Keratinocyte (primary cell): ENCODE measurements at regions not wholly inside any gene's neighbourhood (a gene's known extent, or its start where the extent isn't known, plus 50 kb on each side); places are given as distances from the start of the nearest gene placed in this dataset.

Experiments
- DNase-seq: peaks from one replicate; pipeline ENCODE4 v3.0.0-alpha.2; 2011; ENCODE audit warnings: low read depth, missing footprints, low spot score
- FAIRE-seq: peaks from 2 replicates; lab custom pipeline; 2011; peaks lifted over from hg19 to GRCh38; lab: Jason Lieb, UNC
- H2AFZ ChIP-seq: 2 replicates; pipeline ENCODE4 v1.6.0; 2012; ENCODE audit warnings: low read length, control low read depth, inconsistent platforms; ENCODE audit not compliant: control insufficient read depth
- H3K27ac ChIP-seq: 2 replicates; pipeline ENCODE4 v1.5.1; 2011; ENCODE audit warnings: low read length; ENCODE audit not compliant: control insufficient read depth, insufficient read depth
- H3K27me3 ChIP-seq: 3 replicates; pipeline ENCODE4 v1.6.0; 2011; ENCODE audit warnings: low read length; ENCODE audit not compliant: control insufficient read depth, insufficient read depth; ENCODE audit errors: extremely low read depth
- H3K36me3 ChIP-seq, 2 experiments: 2 replicates in 1 of 2; 3 replicates in 1 of 2; pipeline ENCODE4 v1.5.1; 2011; ENCODE audit warnings: low read length in 2 of 2, mild to moderate bottlenecking in 1 of 2; ENCODE audit not compliant: control insufficient read depth in 2 of 2, insufficient read depth in 2 of 2; ENCODE audit errors: extremely low read depth in 1 of 2
- H3K4me1 ChIP-seq: 3 replicates; pipeline ENCODE4 v1.5.1; 2011; ENCODE audit warnings: low read length; ENCODE audit not compliant: control insufficient read depth, insufficient read depth; ENCODE audit errors: extremely low read depth
- H3K4me2 ChIP-seq: 3 replicates; pipeline ENCODE4 v1.6.0; 2011; ENCODE audit warnings: low read depth, low read length; ENCODE audit not compliant: control insufficient read depth, insufficient read depth; ENCODE audit errors: extremely low read depth
- H3K4me3 ChIP-seq, 3 experiments: fragments of 200-600 bp in 1 of 3; sonication (generic) in 1 of 3; 2 replicates in 2 of 3; 3 replicates in 1 of 3; pipeline ENCODE4 v1.5.1; 2011 to 2016; ENCODE audit warnings: low read length in 3 of 3, mild to moderate bottlenecking in 3 of 3, control low read depth in 2 of 3, inconsistent platforms in 1 of 3, low read depth in 1 of 3, mixed read lengths in 1 of 3, mixed run types in 1 of 3, moderate library complexity in 1 of 3; ENCODE audit not compliant: control insufficient read depth in 2 of 3, insufficient read depth in 2 of 3; ENCODE audit errors: extremely low read depth in 1 of 3
- H3K79me2 ChIP-seq: 2 replicates; pipeline ENCODE4 v1.6.0; 2012; ENCODE audit warnings: low read length; ENCODE audit not compliant: control insufficient read depth, insufficient read depth
- H3K9ac ChIP-seq: 3 replicates; pipeline ENCODE4 v1.6.0; 2011; ENCODE audit warnings: low read length; ENCODE audit not compliant: control insufficient read depth, insufficient read depth; ENCODE audit errors: extremely low read depth
- H3K9me1 ChIP-seq: 3 replicates; pipeline ENCODE4 v1.6.0; 2011; ENCODE audit warnings: low read length; ENCODE audit not compliant: control insufficient read depth, insufficient read depth; ENCODE audit errors: extremely low read depth
- H3K9me3 ChIP-seq: 2 replicates; pipeline ENCODE4 v1.5.1; 2012; ENCODE audit warnings: low read depth, low read length; ENCODE audit not compliant: control insufficient read depth
- H4K20me1 ChIP-seq: 3 replicates; pipeline ENCODE4 v1.6.0; 2011; ENCODE audit warnings: low read length; ENCODE audit not compliant: control insufficient read depth, insufficient read depth; ENCODE audit errors: extremely low read depth
- EZH2 ChIP-seq: IDR thresholded peaks from one replicate; pipeline ENCODE4 v1.6.1; 2012; ENCODE audit warnings: inconsistent platforms, mild to moderate bottlenecking, low read length, moderate library complexity
- dilution Hi-C: fragments of 300-500 bp; cut with MboI; formaldehyde crosslinking; loops from one replicate; pipeline ENCODE4 v1.7.0; 2020; ENCODE audit warnings: low sequenced_read_pairs; ENCODE audit not compliant: extremely low pct_ligation_motif_present
- TF ChIP-seq, protein P1 (sequence below), 3 experiments: IDR thresholded peaks in 1 of 3; conservative IDR thresholded peaks in 1 of 3; optimal IDR thresholded peaks in 1 of 3; 2 replicates in 2 of 3; 3 replicates in 1 of 3; pipeline versions ENCODE3 to v1.5.1; 2011; ENCODE audit warnings: low read length in 3 of 3, mild to moderate bottlenecking in 3 of 3, moderate library complexity in 2 of 3, control low read depth in 1 of 3, inconsistent platforms in 1 of 3; ENCODE audit not compliant: insufficient read depth in 2 of 3; ENCODE audit errors: extremely low read depth in 1 of 3

DNA sequence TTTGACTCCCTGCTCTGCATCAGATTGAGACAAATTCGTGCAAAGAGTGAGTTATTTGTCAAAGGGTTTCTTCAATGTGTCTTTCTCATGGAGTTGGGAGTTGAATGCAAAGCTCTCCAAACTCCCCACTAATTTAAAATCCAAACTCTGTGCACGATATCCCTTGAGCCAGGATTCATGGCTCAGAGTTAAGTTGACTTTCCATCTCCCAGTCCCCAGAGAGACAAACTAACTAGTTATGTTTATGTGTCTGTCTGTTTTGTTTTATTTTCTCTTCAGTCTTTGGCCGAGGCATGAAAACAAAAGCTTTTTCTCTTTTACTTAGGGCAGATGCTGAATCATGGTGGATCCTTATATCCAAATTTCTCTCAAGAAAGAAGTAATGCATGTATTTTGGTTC, 570.0 kb upstream of the CDH5 start:
- Histone ChIP-seq H4K20me1 (no peaks in the 10 kb centered on the region), H3K27me3 (no peaks in the 10 kb centered on the region), H3K4me1 (no peaks in the 10 kb centered on the region), H3K36me3 (no peaks in the 10 kb centered on the region), H3K9ac (no peak overlapping the region), H3K79me2 (no peaks in the 10 kb centered on the region), H3K4me3 (no peak overlapping the region), H2AFZ (no peak overlapping the region), H3K4me2 (no peak overlapping the region), H3K9me1 (no peaks in the 10 kb centered on the region), H3K27ac (no peak overlapping the region), H3K9me3 (no peaks in the 10 kb centered on the region)
- no peak for FAIRE-seq
- dilution Hi-C loops, result no loop called here
- no peak for DNase-seq
- no peak for TF ChIP-seq EZH2
- TF ChIP-seq, protein P1, sequence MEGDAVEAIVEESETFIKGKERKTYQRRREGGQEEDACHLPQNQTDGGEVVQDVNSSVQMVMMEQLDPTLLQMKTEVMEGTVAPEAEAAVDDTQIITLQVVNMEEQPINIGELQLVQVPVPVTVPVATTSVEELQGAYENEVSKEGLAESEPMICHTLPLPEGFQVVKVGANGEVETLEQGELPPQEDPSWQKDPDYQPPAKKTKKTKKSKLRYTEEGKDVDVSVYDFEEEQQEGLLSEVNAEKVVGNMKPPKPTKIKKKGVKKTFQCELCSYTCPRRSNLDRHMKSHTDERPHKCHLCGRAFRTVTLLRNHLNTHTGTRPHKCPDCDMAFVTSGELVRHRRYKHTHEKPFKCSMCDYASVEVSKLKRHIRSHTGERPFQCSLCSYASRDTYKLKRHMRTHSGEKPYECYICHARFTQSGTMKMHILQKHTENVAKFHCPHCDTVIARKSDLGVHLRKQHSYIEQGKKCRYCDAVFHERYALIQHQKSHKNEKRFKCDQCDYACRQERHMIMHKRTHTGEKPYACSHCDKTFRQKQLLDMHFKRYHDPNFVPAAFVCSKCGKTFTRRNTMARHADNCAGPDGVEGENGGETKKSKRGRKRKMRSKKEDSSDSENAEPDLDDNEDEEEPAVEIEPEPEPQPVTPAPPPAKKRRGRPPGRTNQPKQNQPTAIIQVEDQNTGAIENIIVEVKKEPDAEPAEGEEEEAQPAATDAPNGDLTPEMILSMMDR (optimal IDR thresholded peaks at IDR 0.05 in 1 of 3, IDR thresholded peaks at IDR 0.05 in 1 of 3, conservative IDR thresholded peaks at IDR 0.05 in 1 of 3; ENCODE audit: extremely low read depth in 1 of 3, insufficient read depth in 2 of 3, low read length in 3 of 3), result no peak

DNA sequence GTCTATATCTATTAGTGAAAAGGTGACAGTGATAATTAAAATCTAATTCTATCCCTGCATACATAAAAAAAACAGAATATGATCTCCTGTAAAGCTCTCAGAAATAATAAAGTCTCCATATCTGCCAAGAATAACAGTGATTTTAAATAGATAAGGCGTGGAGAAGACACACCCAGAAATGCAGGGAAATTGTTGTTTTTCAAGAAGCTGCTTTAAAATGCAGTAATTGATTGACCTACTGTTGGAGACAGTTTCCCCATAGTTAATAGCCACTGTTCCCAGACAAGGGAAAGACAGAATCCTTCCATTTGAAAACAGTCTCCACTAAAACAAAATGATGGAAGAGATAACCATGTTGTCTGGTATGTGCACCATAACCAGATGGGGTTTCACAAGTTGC, 571.5 kb upstream of the CDH5 start:
- no peak overlapping the region for H3K4me2 ChIP-seq
- no peaks in the 10 kb centered on the region for H3K27me3 ChIP-seq
- no peak for FAIRE-seq
- DNase-seq, result no peak
- H3K9ac ChIP-seq, result no peak overlapping the region
- no peaks in the 10 kb centered on the region for H3K36me3 ChIP-seq
- H2AFZ ChIP-seq, result no peak overlapping the region
- H3K27ac ChIP-seq, result no peak overlapping the region
- H3K4me3 ChIP-seq, result no peak overlapping the region
- TF ChIP-seq, protein P1 (optimal IDR thresholded peaks at IDR 0.05 in 1 of 3, IDR thresholded peaks at IDR 0.05 in 1 of 3, conservative IDR thresholded peaks at IDR 0.05 in 1 of 3; ENCODE audit: extremely low read depth in 1 of 3, insufficient read depth in 2 of 3, low read length in 3 of 3), result no peak
- H3K79me2 ChIP-seq, result no peaks in the 10 kb centered on the region
- H3K9me1 ChIP-seq, result no peaks in the 10 kb centered on the region
- H3K4me1 ChIP-seq, result no peaks in the 10 kb centered on the region
- no peaks in the 10 kb centered on the region for H4K20me1 ChIP-seq
- H3K9me3 ChIP-seq, result no peaks in the 10 kb centered on the region
- dilution Hi-C loops, result no loop called here
